ENCODE measurements at regions not wholly inside any gene's neighbourhood (a gene's known extent, or its start where the extent isn't known, plus 50 kb on each side); places are given as distances from the start of the nearest gene placed in this dataset.

GRCh38 chr2:15766911-15767597 is 173.3 kb upstream of the MYCN start:
- DNase-seq, result no peak

- DNase-seq, result no peak
Observed at GRCh38 chr2:15767679-15768078, 172.7 kb upstream of the MYCN start.

- DNase-seq, result no peak
Observed at GRCh38 chr2:15768142-15768541, 172.2 kb upstream of the MYCN start.

- DNase-seq, result no peak
Observed at GRCh38 chr2:15768615-15769014, 171.7 kb upstream of the MYCN start.

- DNase-seq, result no peak
Observed at GRCh38 chr2:15769235-15769634, 171.1 kb upstream of the MYCN start.

- DNase-seq, result no peak
Observed at GRCh38 chr2:15769676-15770547, 170.4 kb upstream of the MYCN start.

- DNase-seq, result no peak
Observed at GRCh38 chr2:15770606-15771005, 169.7 kb upstream of the MYCN start.

GRCh38 chr2:15771124-15771523 is 169.2 kb upstream of the MYCN start:
- no peak for DNase-seq

GRCh38 chr2:15772086-15772595 is 168.2 kb upstream of the MYCN start:
- DNase-seq, result no peak

- DNase-seq, result no peak
Observed at GRCh38 chr2:15772681-15773080, 167.7 kb upstream of the MYCN start.

- DNase-seq, result no peak
Observed at GRCh38 chr2:15773204-15773603, 167.1 kb upstream of the MYCN start.

- DNase-seq, result no peak
Observed at GRCh38 chr2:15773846-15774245, 166.5 kb upstream of the MYCN start.

- DNase-seq, result no peak
Observed at GRCh38 chr2:15775753-15776628, 164.4 kb upstream of the MYCN start.

GRCh38 chr2:15776629-15776919 is 163.8 kb upstream of the MYCN start:
- DNase-seq, result no peak

GRCh38 chr2:15776992-15777702 is 163.2 kb upstream of the MYCN start:
- DNase-seq, result no peak

GRCh38 chr2:15777795-15778371 is 162.5 kb upstream of the MYCN start:
- no peak for DNase-seq

- DNase-seq, result no peak
Observed at GRCh38 chr2:15778529-15779219, 161.7 kb upstream of the MYCN start.

- no peak for DNase-seq
Observed at GRCh38 chr2:15779381-15780041, 160.8 kb upstream of the MYCN start.

- DNase-seq, result no peak
Observed at GRCh38 chr2:15780234-15780633, 160.1 kb upstream of the MYCN start.

- DNase-seq, result no peak
Observed at GRCh38 chr2:15780912-15781574, 159.3 kb upstream of the MYCN start.
